PFSK-1 (cell line): ENCODE measurements at regions not wholly inside any gene's neighbourhood (a gene's known extent, or its start where the extent isn't known, plus 50 kb on each side); places are given as distances from the start of the nearest gene placed in this dataset.

Source experiments
- POLR2AphosphoS5 ChIP-seq: IDR thresholded peaks from 2 replicates; pipeline ENCODE4 v1.6.1; 2012; ENCODE audit warnings: low read depth, mild to moderate bottlenecking, control low read depth, low read length, moderate library complexity
- SIN3A ChIP-seq: IDR thresholded peaks from 2 replicates; pipeline ENCODE4 v1.6.1; 2012; ENCODE audit warnings: mild to moderate bottlenecking, low read length, moderate library complexity, borderline replicate concordance; ENCODE audit not compliant: insufficient read depth
- TAF1 ChIP-seq: IDR thresholded peaks from 2 replicates; pipeline ENCODE4 v1.6.1; 2012; ENCODE audit warnings: low read length, control low read depth, borderline replicate concordance; ENCODE audit not compliant: insufficient read depth
- TF ChIP-seq, protein P1 (sequence below), 2 experiments: IDR thresholded peaks; 2 replicates each; pipeline versions ENCODE4 v1.6.1 to v1.8.0; 2011 to 2012; ENCODE audit warnings: low read depth in 2 of 2, low read length in 2 of 2, control low read depth in 1 of 2, inconsistent platforms in 1 of 2, mild to moderate bottlenecking in 1 of 2, moderate library complexity in 1 of 2; ENCODE audit not compliant: insufficient read depth in 1 of 2

DNA sequence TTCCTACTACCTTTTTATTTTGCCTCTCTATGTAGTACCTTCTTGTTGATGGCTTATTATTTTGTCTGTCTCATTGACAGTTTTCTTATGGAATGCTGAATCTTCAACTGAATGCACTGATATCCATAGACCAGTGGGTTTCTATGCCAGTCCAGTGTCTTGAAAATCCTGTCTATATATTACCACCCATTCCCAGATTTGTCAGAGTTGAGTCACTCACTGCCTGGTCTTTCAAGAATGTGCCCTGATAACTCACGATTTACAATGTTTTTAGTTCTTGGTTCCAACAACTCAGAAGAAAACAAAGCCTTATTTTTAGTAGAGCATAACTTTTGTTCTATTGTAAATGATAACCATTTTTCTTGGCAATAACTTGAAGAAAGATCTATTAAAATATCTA lies 606.0 kb upstream of the PITX2 start:
- TF ChIP-seq POLR2AphosphoS5 (no peak), SIN3A (no peak), TAF1 (no peak)
- TF ChIP-seq, protein P1, sequence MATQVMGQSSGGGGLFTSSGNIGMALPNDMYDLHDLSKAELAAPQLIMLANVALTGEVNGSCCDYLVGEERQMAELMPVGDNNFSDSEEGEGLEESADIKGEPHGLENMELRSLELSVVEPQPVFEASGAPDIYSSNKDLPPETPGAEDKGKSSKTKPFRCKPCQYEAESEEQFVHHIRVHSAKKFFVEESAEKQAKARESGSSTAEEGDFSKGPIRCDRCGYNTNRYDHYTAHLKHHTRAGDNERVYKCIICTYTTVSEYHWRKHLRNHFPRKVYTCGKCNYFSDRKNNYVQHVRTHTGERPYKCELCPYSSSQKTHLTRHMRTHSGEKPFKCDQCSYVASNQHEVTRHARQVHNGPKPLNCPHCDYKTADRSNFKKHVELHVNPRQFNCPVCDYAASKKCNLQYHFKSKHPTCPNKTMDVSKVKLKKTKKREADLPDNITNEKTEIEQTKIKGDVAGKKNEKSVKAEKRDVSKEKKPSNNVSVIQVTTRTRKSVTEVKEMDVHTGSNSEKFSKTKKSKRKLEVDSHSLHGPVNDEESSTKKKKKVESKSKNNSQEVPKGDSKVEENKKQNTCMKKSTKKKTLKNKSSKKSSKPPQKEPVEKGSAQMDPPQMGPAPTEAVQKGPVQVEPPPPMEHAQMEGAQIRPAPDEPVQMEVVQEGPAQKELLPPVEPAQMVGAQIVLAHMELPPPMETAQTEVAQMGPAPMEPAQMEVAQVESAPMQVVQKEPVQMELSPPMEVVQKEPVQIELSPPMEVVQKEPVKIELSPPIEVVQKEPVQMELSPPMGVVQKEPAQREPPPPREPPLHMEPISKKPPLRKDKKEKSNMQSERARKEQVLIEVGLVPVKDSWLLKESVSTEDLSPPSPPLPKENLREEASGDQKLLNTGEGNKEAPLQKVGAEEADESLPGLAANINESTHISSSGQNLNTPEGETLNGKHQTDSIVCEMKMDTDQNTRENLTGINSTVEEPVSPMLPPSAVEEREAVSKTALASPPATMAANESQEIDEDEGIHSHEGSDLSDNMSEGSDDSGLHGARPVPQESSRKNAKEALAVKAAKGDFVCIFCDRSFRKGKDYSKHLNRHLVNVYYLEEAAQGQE (IDR thresholded peaks at IDR 0.05; ENCODE audit: insufficient read depth in 1 of 2, low read depth in 2 of 2, low read length in 2 of 2) = no peak
